ENCODE measurements at regions not wholly inside any gene's neighbourhood (a gene's known extent, or its start where the extent isn't known, plus 50 kb on each side); places are given as distances from the start of the nearest gene placed in this dataset.

DNA sequence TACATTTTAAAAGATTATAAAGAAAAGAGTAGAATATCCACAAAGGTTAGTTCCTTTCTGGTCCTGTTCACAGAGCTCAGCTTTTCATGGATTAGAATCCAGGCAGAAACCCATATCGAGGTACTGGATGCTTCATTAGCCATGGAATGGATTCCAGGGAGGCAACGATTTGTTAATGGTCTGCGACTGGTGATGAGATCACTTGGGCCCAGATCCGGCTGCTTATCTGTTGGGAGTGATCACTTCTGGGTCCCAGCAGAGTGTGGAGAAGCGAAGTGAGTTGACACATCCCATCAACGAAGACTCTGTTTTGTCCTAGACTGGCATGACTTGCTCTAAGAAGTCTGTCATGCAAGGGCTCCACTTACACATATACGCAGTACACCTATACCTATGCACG, 165.8 kb downstream of the MAF start:
- no peak for DNase-seq
- intact Hi-C loops (cut with micrococcal nuclease; ENCODE audit: unreplicated experiment) = no loop called here
- Mint-ChIP-seq H3K4me3 (ENCODE audit: unreplicated experiment) (no peak overlapping the region), H3K27ac (ENCODE audit: unreplicated experiment) (no peak overlapping the region), H3K36me3 (ENCODE audit: insufficient read depth, unreplicated experiment) (no peaks in the 10 kb centered on the region), H3K9me3 (ENCODE audit: unreplicated experiment) (no peaks in the 10 kb centered on the region), H3K27me3 (ENCODE audit: insufficient read depth, unreplicated experiment) (peaks cover 13% of the 10 kb centered on the region), H3K4me1 (ENCODE audit: low read depth, unreplicated experiment) (no peaks in the 10 kb centered on the region)
- Histone ChIP-seq H3K9me3 (no peaks in the 10 kb centered on the region), H3K27me3 (replicated peaks; ENCODE audit: control insufficient read depth, insufficient read depth, low read length) (no peaks in the 10 kb centered on the region; the same call in 1 of the 2 replicates), H3K4me1 (no peaks in the 10 kb centered on the region), H3K36me3 (ENCODE audit: control insufficient read depth, insufficient read depth, low read length) (no peaks in the 10 kb centered on the region), H3K4me3 (ENCODE audit: low read depth, low read length) (no peak overlapping the region)
- BruUV-seq (replicated peaks) = no TSS peak
- TF ChIP-seq, protein P1, sequence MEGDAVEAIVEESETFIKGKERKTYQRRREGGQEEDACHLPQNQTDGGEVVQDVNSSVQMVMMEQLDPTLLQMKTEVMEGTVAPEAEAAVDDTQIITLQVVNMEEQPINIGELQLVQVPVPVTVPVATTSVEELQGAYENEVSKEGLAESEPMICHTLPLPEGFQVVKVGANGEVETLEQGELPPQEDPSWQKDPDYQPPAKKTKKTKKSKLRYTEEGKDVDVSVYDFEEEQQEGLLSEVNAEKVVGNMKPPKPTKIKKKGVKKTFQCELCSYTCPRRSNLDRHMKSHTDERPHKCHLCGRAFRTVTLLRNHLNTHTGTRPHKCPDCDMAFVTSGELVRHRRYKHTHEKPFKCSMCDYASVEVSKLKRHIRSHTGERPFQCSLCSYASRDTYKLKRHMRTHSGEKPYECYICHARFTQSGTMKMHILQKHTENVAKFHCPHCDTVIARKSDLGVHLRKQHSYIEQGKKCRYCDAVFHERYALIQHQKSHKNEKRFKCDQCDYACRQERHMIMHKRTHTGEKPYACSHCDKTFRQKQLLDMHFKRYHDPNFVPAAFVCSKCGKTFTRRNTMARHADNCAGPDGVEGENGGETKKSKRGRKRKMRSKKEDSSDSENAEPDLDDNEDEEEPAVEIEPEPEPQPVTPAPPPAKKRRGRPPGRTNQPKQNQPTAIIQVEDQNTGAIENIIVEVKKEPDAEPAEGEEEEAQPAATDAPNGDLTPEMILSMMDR (IDR thresholded peaks at IDR 0.05; ENCODE audit: insufficient read depth in 1 of 2, low read depth in 1 of 2, low read length in 1 of 2, severe bottlenecking in 1 of 2, unreplicated experiment in 1 of 2) = no peak
- POLR2A ChIA-PET = no interaction called here
- CTCF ChIA-PET = no interaction called here

DNA sequence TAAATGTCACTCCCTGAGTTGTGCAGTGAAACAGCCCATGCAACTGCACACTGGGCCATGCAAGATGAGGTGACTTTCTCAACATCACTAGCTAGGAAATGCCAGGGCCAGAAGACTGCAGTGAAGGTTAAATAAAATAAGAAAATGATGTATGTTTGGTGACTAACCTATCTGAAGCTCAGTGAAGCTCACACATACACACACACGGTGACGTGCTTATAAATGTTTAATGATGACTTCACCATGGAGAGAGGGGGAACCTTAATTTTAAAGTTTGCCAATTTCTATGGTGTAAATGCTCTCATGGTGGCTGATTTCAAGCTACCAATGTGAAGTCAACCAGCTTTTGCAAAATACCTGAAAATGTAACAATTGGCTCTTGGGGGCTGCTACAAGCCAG, 166.4 kb downstream of the MAF start:
- Mint-ChIP-seq H3K4me1 (ENCODE audit: low read depth, unreplicated experiment) (no peaks in the 10 kb centered on the region), H3K9me3 (ENCODE audit: unreplicated experiment) (no peaks in the 10 kb centered on the region), H3K27ac (ENCODE audit: unreplicated experiment) (no peak overlapping the region), H3K36me3 (ENCODE audit: insufficient read depth, unreplicated experiment) (no peaks in the 10 kb centered on the region), H3K27me3 (ENCODE audit: insufficient read depth, unreplicated experiment) (peaks cover 15% of the 10 kb centered on the region), H3K4me3 (ENCODE audit: unreplicated experiment) (no peak overlapping the region)
- intact Hi-C loops (cut with micrococcal nuclease; ENCODE audit: unreplicated experiment) = no loop called here
- Histone ChIP-seq H3K36me3 (ENCODE audit: control insufficient read depth, insufficient read depth, low read length) (no peaks in the 10 kb centered on the region), H3K27me3 (replicated peaks; ENCODE audit: control insufficient read depth, insufficient read depth, low read length) (no peaks in the 10 kb centered on the region; the same call in 1 of the 2 replicates), H3K4me1 (no peaks in the 10 kb centered on the region), H3K4me3 (ENCODE audit: low read depth, low read length) (no peak overlapping the region), H3K9me3 (no peaks in the 10 kb centered on the region)
- TF ChIP-seq, protein P1 (IDR thresholded peaks at IDR 0.05; ENCODE audit: insufficient read depth in 1 of 2, low read depth in 1 of 2, low read length in 1 of 2, severe bottlenecking in 1 of 2, unreplicated experiment in 1 of 2) = no peak
- ChIA-PET POLR2A (no interaction called here), CTCF (no interaction called here)
- DNase-seq = no peak
- BruUV-seq (replicated peaks) = no TSS peak

DNA sequence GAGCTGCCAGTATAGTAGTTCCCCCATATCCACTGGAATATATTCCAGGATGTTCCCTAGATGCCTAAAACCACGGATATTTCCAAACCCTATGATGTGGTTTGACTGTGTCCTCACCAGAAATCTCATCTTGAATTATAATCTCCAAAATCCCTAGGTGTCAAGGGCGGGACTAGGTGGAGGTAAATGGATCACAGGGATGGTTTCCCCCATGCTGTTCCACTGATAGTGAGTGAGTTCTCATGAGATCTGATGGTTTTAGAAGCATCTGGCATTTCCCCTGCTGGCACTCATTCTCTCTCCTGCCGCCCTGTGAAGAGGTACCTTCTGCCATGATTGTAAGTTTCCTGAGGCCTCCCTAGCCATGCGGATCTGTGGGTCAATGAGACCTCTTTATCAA, 168.6 kb downstream of the MAF start:
- Mint-ChIP-seq H3K36me3 (ENCODE audit: insufficient read depth, unreplicated experiment) (no peaks in the 10 kb centered on the region), H3K27me3 (ENCODE audit: insufficient read depth, unreplicated experiment) (peaks cover 20% of the 10 kb centered on the region), H3K4me1 (ENCODE audit: low read depth, unreplicated experiment) (no peaks in the 10 kb centered on the region), H3K27ac (ENCODE audit: unreplicated experiment) (no peak overlapping the region), H3K4me3 (ENCODE audit: unreplicated experiment) (no peak overlapping the region), H3K9me3 (ENCODE audit: unreplicated experiment) (no peaks in the 10 kb centered on the region)
- TF ChIP-seq, protein P1 (IDR thresholded peaks at IDR 0.05; ENCODE audit: insufficient read depth in 1 of 2, low read depth in 1 of 2, low read length in 1 of 2, severe bottlenecking in 1 of 2, unreplicated experiment in 1 of 2) = no peak
- Histone ChIP-seq H3K27me3 (replicated peaks; ENCODE audit: control insufficient read depth, insufficient read depth, low read length) (no peaks in the 10 kb centered on the region; the same call in 1 of the 2 replicates), H3K4me3 (ENCODE audit: low read depth, low read length) (no peak overlapping the region), H3K9me3 (no peaks in the 10 kb centered on the region), H3K36me3 (ENCODE audit: control insufficient read depth, insufficient read depth, low read length) (no peaks in the 10 kb centered on the region), H3K4me1 (no peaks in the 10 kb centered on the region)
- no peak for DNase-seq
- intact Hi-C loops (cut with micrococcal nuclease; ENCODE audit: unreplicated experiment) = no loop called here
- BruUV-seq (replicated peaks) = no TSS peak
- ChIA-PET POLR2A (no interaction called here), CTCF (interaction anchor here (1.0 kb wide), 1 partner anchor 170 kb away, joined by 3 read pairs; no protein-coding TSS in a partner anchor)
